ENCODE measurements at regions not wholly inside any gene's neighbourhood (a gene's known extent, or its start where the extent isn't known, plus 50 kb on each side); places are given as distances from the start of the nearest gene placed in this dataset.

DNA sequence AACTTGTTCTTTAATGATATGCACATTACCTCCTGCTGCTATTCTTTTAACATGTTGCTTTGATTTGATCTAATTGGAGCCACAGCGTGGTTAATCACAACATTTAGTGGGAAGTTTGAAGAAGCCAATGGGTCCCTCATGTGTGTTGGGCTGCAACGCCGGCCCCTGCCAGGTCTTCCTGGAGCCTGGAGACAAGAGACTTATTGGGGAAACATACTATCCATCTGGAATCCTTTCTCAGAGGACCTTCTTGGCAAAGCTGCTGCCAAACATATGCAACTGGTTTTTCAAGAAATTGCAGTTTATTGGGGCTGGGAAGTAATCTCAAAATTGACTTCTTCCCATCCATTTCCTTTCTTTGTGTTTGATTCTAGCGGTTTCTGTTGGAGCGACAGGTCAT, 396.3 kb upstream of the PROK2 start:
- intact Hi-C loops (cut with micrococcal nuclease), result no loop called here
- H3K9me3 Mint-ChIP-seq, result no peaks in the 10 kb centered on the region
- H3K36me3 Mint-ChIP-seq (ENCODE audit: low read depth), result no peaks in the 10 kb centered on the region

DNA sequence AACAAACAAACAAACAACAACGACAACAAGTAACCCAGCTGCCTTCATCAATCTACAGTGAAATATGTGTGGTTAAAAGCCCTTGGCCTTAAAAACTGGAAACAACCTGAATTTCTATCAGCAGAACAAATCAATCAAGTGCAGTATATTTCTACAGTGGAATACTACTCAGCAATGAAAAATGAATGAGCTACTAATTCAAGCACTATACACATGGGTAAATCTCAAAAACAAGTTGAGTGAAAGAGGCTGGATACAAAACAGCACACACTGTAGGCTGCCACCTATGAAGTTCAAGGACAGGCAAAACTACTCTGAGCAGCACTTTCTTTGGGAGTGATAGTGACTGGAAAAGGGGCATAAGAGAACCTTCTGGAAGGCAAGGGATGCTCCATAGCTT, 395.5 kb upstream of the PROK2 start:
- Mint-ChIP-seq H3K4me3 (ENCODE audit: low read depth) (no peak overlapping the region), H3K36me3 (ENCODE audit: low read depth) (no peaks in the 10 kb centered on the region), H3K27ac (no peak overlapping the region), H3K4me1 (ENCODE audit: low read depth) (peaks cover 6% of the 10 kb centered on the region), H3K27me3 (ENCODE audit: low read depth) (peaks cover 46% of the 10 kb centered on the region), H3K9me3 (no peaks in the 10 kb centered on the region)
- DNase-seq (ENCODE audit: low spot score), result no peak
- intact Hi-C loops (cut with micrococcal nuclease), result no loop called here

More for the DNA sequence above, 396.3 kb upstream of the PROK2 start:
- Mint-ChIP-seq H3K27ac (no peak overlapping the region), H3K27me3 (ENCODE audit: low read depth) (peaks cover 38% of the 10 kb centered on the region), H3K4me3 (ENCODE audit: low read depth) (no peak overlapping the region), H3K4me1 (ENCODE audit: low read depth) (peaks cover 8% of the 10 kb centered on the region)
- no peak for DNase-seq (ENCODE audit: low spot score)

DNA sequence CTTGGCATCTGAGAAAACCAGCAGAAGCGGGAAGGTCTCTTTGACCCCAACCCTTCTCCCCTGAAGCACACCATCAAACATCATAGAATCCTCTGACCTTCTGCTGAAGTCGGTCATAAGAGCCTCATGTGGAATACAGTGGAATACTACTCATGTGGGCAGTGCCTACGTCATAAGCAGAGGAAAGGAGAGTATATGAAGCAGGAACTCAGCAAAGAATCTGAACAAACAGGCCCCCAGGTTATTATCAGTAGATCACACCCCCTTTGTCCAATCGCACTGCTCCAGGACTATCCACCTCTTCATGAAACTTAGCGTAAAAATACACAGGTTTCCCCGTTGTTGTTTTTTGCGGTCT, 394.1 kb upstream of the PROK2 start:
- no peak for DNase-seq (ENCODE audit: low spot score)
- Mint-ChIP-seq H3K4me1 (ENCODE audit: low read depth) (peaks cover 6% of the 10 kb centered on the region), H3K4me3 (ENCODE audit: low read depth) (no peak overlapping the region), H3K27ac (no peak overlapping the region), H3K9me3 (no peaks in the 10 kb centered on the region), H3K27me3 (ENCODE audit: low read depth) (peaks cover 59% of the 10 kb centered on the region), H3K36me3 (ENCODE audit: low read depth) (no peaks in the 10 kb centered on the region)
- intact Hi-C loops (cut with micrococcal nuclease), result loop anchor here (5.0 kb wide), 1 partner anchor 37 kb away; no protein-coding TSS in a partner anchor

DNA sequence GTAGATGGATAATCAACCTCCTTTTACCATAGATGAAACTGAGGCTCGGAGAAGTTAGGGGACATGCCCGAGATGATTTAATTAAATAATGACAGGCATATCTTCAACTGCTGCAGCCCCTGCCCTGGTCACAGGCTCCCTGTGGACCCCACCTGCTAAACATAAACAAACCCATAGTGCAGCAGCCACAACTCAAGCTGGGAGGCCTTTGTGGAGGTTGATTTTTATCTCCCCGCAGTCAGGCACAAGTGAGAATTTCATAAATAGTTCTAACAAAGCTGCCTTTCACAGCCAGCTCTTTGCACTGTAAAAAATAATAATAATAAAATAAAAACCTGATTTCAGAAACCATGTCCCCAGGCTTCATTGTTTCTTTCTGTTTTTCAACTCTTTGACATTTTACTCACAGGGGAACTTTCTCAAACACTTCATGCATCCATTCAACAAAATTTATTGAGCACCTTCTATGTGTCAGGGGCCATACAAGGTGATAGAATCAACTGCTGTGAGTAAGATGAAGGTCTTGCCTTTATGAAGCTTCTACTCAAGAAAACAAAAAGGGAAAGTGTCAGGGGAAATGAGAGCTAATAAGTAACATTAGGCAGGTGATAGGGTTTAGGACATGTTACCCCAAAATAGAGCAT, 393.6 kb upstream of the PROK2 start:
- peaks cover 64% of the 10 kb centered on the region for H3K27me3 Mint-ChIP-seq (ENCODE audit: low read depth)
- H3K9me3 Mint-ChIP-seq, result no peaks in the 10 kb centered on the region
- intact Hi-C loops (cut with micrococcal nuclease), result loop anchor here (5.0 kb wide), 1 partner anchor 36 kb away; no protein-coding TSS in a partner anchor
- no peaks in the 10 kb centered on the region for H3K36me3 Mint-ChIP-seq (ENCODE audit: low read depth)
- peaks cover 6% of the 10 kb centered on the region for H3K4me1 Mint-ChIP-seq (ENCODE audit: low read depth)
- DNase-seq (ENCODE audit: low spot score), result no peak
- H3K4me3 Mint-ChIP-seq (ENCODE audit: low read depth), result no peak overlapping the region
- no peak overlapping the region for H3K27ac Mint-ChIP-seq

DNA sequence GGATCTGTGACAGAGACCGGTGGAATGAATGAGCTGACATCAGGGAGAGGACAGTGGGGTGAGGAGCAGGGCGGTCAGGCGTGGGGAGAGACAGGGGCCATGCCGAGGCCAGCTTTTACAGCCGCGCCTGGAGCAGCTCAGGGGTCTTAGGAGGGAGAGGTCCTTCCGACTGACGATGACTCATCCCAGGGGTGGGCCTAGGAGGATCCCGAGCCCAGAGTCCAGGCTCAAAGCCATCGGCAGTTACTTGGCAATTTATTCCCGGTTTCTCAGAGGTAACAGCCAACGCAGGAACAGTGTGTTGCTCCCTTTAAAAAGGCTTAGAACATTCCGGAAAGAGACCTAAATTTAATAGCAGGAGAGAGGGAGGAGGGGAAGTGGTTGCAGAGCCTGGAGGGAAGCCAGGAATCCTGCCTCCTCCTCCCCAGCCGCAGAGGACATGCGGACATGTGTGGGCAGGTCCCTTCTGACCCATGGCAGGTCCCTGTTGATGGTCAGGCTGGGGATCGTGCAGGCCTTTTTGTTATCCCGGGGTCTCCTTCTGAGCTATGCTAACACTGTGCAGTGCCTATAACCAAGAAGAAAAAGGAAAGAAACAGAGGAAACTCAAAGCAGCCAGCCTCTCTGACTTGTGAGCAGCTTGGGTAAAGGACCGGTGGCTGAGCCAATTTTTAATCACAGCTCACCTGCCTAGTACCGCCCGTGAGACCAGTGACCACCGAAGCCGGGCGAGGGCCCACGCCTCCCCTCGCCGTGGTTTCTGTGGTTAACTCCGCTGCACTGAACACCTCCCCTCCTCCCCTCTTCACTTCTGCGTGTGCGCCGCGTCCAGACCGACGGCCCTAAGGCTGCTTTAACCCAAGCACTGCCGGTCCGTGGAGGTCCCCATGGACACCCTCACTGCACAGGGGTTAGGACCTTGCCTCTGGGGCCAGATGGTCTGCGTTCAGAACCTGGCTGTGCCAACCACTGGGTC, 392.4 kb upstream of the PROK2 start:
- Mint-ChIP-seq H3K36me3 (ENCODE audit: low read depth) (no peaks in the 10 kb centered on the region), H3K27ac (no peak overlapping the region), H3K4me1 (ENCODE audit: low read depth) (peaks cover 6% of the 10 kb centered on the region), H3K9me3 (no peaks in the 10 kb centered on the region), H3K4me3 (ENCODE audit: low read depth) (no peak overlapping the region), H3K27me3 (ENCODE audit: low read depth) (peaks cover 69% of the 10 kb centered on the region)
- intact Hi-C loops (cut with micrococcal nuclease), result loop anchor here (5.0 kb wide), 1 partner anchor 35 kb away; no protein-coding TSS in a partner anchor
- DNase-seq (ENCODE audit: low spot score), result no peak

DNA sequence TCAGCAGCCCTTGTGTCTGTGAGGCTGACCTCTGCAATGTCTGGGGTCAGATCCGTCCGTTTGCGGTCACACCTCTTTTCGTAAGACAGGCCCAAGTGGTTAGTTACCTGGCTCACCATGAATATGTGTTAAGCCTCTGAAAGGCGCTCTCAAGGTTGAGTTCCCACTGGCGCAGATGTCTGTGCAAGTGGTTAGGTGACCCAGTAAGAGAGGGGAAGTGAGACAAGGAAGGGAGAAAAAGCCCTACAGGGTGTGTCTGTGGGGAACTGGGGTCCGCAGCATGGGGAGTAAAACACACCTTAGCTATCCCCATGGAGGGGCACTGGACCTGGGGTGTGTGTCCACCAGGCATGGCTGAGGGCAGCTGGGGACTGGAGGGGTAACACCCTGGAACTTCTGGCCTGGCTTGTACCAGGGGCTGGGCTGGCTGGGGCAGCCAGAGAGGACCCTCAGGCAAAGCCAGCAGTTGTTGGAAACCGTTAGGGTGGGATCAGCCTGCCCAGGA, 391.6 kb upstream of the PROK2 start:
- no peak overlapping the region for H3K4me3 Mint-ChIP-seq (ENCODE audit: low read depth)
- peaks cover 6% of the 10 kb centered on the region for H3K4me1 Mint-ChIP-seq (ENCODE audit: low read depth)
- intact Hi-C loops (cut with micrococcal nuclease), result loop anchor here (5.0 kb wide), 1 partner anchor 34 kb away; no protein-coding TSS in a partner anchor
- H3K27ac Mint-ChIP-seq, result no peak overlapping the region
- no peaks in the 10 kb centered on the region for H3K36me3 Mint-ChIP-seq (ENCODE audit: low read depth)
- H3K9me3 Mint-ChIP-seq, result no peaks in the 10 kb centered on the region
- no peak for DNase-seq (ENCODE audit: low spot score)
- H3K27me3 Mint-ChIP-seq (ENCODE audit: low read depth), result peaks cover 66% of the 10 kb centered on the region

DNA sequence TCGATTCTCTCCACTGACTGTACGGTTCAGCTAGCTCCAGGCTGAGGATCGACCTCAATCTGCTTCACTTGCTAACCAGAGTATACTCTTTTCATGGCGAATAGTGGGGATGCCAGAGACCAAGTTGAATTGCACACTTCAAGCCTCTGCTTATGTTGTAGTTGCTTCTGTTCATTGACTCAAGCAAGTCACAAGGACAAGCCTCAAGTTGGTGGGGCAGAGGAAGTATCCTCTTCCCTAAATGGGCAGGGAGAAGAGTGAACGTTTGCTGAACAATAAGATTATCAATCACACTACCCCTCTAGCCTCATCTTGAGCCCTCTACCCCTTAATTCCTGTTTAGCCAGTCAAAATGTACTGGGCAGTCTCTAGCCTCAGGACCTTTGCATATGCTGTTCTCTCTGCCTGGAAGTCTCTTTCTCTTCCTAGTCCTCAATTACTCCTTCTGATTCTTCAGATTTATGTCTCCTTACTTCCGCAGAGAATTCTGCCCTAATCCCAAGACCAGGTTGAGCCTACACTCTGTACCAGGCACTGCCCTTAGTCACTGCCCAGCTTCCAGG, 390.4 kb upstream of the PROK2 start:
- Mint-ChIP-seq H3K27ac (no peak overlapping the region), H3K4me3 (ENCODE audit: low read depth) (no peak overlapping the region), H3K9me3 (no peaks in the 10 kb centered on the region), H3K27me3 (ENCODE audit: low read depth) (peaks cover 60% of the 10 kb centered on the region), H3K36me3 (ENCODE audit: low read depth) (no peaks in the 10 kb centered on the region), H3K4me1 (ENCODE audit: low read depth) (peaks cover 8% of the 10 kb centered on the region)
- DNase-seq (ENCODE audit: low spot score), result no peak
- intact Hi-C loops (cut with micrococcal nuclease), result loop anchor here (5.0 kb wide), 1 partner anchor 33 kb away; no protein-coding TSS in a partner anchor

DNA sequence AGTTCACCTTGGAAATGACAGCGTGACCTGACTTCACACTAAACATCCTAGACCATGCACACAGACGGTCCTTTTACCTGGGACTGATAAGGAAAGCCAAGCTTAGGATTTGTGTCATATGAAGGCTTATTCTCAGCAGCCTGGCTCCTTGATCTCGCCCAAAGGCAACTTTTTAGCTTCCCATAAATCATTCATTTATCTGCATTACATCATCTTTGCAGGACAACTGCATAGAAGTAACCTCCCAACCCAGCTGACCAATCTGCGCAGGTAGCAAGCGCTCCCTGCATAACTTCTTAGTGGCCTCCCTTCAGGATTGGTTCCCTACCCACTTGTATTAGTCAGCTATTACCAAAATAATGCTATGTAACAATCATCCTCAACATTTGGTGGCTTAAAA, 389.9 kb upstream of the PROK2 start:
- no peak overlapping the region for H3K4me3 Mint-ChIP-seq (ENCODE audit: low read depth)
- no peak overlapping the region for H3K27ac Mint-ChIP-seq
- H3K9me3 Mint-ChIP-seq, result no peaks in the 10 kb centered on the region
- H3K27me3 Mint-ChIP-seq (ENCODE audit: low read depth), result peaks cover 59% of the 10 kb centered on the region
- intact Hi-C loops (cut with micrococcal nuclease), result loop anchor here (5.0 kb wide), 1 partner anchor 33 kb away; no protein-coding TSS in a partner anchor
- H3K4me1 Mint-ChIP-seq (ENCODE audit: low read depth), result peaks cover 8% of the 10 kb centered on the region
- no peaks in the 10 kb centered on the region for H3K36me3 Mint-ChIP-seq (ENCODE audit: low read depth)
- DNase-seq (ENCODE audit: low spot score), result no peak

DNA sequence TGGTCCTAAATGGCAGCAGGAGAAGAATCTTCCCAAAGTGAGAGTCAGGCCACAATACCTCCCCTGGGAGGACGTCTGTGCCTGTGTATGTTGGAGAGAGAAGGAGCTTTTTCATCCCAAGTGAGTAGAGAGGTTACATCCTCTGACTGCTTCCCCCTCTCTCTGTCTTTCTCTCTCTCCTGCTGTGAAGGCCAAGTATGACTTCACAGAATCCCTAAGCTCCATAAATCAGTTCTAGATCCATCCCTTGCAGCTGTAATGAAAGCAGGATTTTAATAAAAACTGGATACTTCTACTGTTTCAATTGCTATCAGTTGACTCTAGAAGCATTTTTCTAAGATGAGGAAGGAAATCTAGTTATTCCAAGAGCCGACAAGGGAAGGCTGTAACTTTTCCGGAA, 389.1 kb upstream of the PROK2 start:
- no peaks in the 10 kb centered on the region for H3K36me3 Mint-ChIP-seq (ENCODE audit: low read depth)
- no peaks in the 10 kb centered on the region for H3K9me3 Mint-ChIP-seq
- no peak overlapping the region for H3K27ac Mint-ChIP-seq
- no peak overlapping the region for H3K4me3 Mint-ChIP-seq (ENCODE audit: low read depth)
- peaks cover 52% of the 10 kb centered on the region for H3K27me3 Mint-ChIP-seq (ENCODE audit: low read depth)
- no peak for DNase-seq (ENCODE audit: low spot score)
- intact Hi-C loops (cut with micrococcal nuclease), result no loop called here
- H3K4me1 Mint-ChIP-seq (ENCODE audit: low read depth), result peaks cover 8% of the 10 kb centered on the region

DNA sequence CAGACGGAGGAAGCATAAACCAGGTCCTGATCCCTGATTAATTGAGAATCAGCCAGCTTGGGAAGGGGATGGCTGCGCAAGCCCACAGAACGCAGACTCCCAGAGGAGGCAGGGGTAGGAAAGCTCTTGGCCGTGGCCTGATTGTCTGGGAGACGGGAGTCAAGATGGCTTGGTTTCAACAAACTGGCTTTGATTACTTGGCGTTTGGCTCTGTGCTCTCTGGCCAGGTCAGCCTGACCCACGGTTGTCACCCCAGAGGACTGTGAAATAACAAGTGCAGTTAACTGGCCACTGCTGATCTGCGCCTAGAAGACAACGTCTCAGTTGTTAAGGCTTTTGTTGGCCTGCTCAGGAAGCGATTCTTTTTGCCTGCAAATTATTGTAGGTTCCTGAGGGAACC, 387.0 kb upstream of the PROK2 start:
- intact Hi-C loops (cut with micrococcal nuclease), result no loop called here
- no peak for DNase-seq (ENCODE audit: low spot score)

DNA sequence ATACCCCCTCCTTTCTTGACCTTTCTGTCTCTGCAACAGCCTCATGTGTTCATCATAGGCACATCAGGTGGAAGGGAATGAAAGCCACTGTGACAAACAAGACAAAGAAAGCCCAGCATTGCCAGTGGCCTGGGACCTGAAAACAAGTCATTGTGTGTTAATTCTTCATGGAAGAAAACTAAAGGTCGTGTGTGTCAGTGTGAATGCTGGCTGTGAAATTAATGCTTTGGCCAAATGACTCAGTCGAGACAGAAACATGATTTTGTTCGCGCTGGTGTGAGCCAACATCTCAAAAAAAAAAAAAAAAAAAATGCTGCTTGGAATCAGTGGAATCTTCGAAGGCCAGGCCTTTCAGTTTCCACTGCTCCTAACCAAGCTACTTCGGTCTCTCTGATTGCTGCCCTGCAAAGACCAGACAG, 386.5 kb upstream of the PROK2 start:
- no peaks in the 10 kb centered on the region for H3K36me3 Mint-ChIP-seq (ENCODE audit: low read depth)
- H3K27me3 Mint-ChIP-seq (ENCODE audit: low read depth), result peaks cover 45% of the 10 kb centered on the region
- no peaks in the 10 kb centered on the region for H3K9me3 Mint-ChIP-seq
- H3K27ac Mint-ChIP-seq, result no peak overlapping the region
- H3K4me1 Mint-ChIP-seq (ENCODE audit: low read depth), result peaks cover 2% of the 10 kb centered on the region
- DNase-seq (ENCODE audit: low spot score), result no peak
- intact Hi-C loops (cut with micrococcal nuclease), result no loop called here
- no peak overlapping the region for H3K4me3 Mint-ChIP-seq (ENCODE audit: low read depth)

More for the DNA sequence above, 387.0 kb upstream of the PROK2 start:
- Mint-ChIP-seq H3K4me1 (ENCODE audit: low read depth) (peaks cover 4% of the 10 kb centered on the region), H3K9me3 (no peaks in the 10 kb centered on the region), H3K27ac (no peak overlapping the region), H3K36me3 (ENCODE audit: low read depth) (no peaks in the 10 kb centered on the region), H3K4me3 (ENCODE audit: low read depth) (no peak overlapping the region), H3K27me3 (ENCODE audit: low read depth) (peaks cover 50% of the 10 kb centered on the region)

DNA sequence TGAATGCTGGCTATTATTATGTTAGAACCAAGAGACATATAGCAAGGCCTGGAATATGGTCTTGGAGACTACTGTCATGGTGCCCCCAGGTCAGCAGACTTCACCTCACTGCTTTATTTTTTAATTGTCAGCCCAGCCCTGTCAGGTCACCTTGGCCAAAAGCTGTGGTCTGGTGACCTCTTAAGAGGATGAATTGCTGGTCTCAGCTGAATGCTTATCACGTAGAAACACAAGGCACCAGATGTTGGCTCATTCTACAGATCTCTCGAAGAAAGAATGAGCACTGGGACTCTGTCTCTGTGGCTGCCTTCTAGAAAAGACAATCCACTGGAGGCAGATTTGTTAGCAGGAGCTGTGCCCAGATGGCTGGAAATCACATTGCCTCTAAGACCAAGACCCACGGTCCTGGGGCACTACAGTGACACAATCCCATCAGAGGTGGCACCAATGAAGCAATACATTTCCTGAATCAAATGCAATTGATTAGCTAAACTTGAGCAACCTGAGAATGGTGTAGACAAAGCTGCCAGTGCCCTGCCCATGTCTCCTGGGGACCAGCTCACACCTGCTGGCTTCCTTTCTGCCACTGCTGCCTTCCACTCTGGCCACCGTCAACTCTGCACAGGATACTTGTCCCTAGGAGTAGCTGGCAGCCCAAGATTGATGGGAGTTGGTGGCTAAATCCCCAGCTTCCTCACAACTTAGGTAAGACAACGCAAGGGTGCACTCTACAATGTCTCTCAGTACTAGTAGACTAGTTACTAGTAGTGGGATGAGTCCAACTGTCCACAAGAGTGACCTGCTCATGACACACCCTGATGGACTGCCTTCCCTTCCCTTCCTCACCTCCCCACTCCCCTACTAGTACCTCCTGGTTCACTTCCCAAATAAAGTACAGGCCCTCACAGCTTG, 384.9 kb upstream of the PROK2 start:
- intact Hi-C loops (cut with micrococcal nuclease), result no loop called here
- Mint-ChIP-seq H3K9me3 (no peaks in the 10 kb centered on the region), H3K4me1 (ENCODE audit: low read depth) (peaks cover 2% of the 10 kb centered on the region), H3K27ac (no peak overlapping the region), H3K27me3 (ENCODE audit: low read depth) (peaks cover 29% of the 10 kb centered on the region), H3K4me3 (ENCODE audit: low read depth) (no peak overlapping the region), H3K36me3 (ENCODE audit: low read depth) (no peaks in the 10 kb centered on the region)
- DNase-seq (ENCODE audit: low spot score), result no peak

All from activated T-helper 2 cell treated with anti-CD3 and anti-CD28 coated beads, Interferon-gamma antibody, Interleukin-2, Interleukin-4, amounts not matched to agents 10 μg/mL and 5 μg/mL and 100 μg/mL, durations not matched to agents 14 hours and 24 hours and 36 hours (primary cell).